ENCODE measurements at regions not wholly inside any gene's neighbourhood (a gene's known extent, or its start where the extent isn't known, plus 50 kb on each side); places are given as distances from the start of the nearest gene placed in this dataset.

DNA sequence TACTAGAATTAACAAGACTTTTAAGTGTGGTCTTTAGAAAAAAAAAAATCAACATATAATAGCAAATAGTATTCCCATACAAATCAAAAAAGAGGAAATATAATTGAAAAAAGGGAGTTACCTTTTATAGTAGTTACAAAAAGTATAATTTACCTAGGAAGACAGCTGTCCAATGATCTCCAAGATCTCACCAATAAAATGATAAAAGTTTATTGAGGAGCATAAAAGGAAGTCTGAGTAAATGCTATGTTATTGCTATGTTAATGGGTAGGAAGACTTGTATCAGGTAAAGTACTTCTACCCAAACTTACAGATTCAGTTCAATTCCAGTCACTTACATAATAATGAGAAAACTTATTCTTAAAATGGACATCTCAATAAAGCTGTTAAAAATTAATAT lies 379.0 kb upstream of the TPM1 start:
- TF ChIP-seq EZH2 (IDR thresholded peaks at IDR 0.05; ENCODE audit: borderline replicate concordance) (no peak), CTCF (IDR thresholded peaks at IDR 0.05; ENCODE audit: poor library complexity) (no peak), EZH2phosphoT487 (IDR thresholded peaks at IDR 0.05; ENCODE audit: low read depth, severe bottlenecking, unreplicated experiment) (no peak)
